ENCODE measurements at regions not wholly inside any gene's neighbourhood (a gene's known extent, or its start where the extent isn't known, plus 50 kb on each side); places are given as distances from the start of the nearest gene placed in this dataset.

GRCh38 chr16:66220702-66221101, 145.8 kb upstream of the CDH5 start:
- TF ChIP-seq CTCF (IDR thresholded peaks at IDR 0.05; ENCODE audit: extremely low read depth, missing control alignments): no peak

GRCh38 chr16:66219491-66219890, 147.0 kb upstream of the CDH5 start:
- no peak for TF ChIP-seq CTCF (IDR thresholded peaks at IDR 0.05; ENCODE audit: extremely low read depth, missing control alignments)
- no peak for DNase-seq (ENCODE audit: low spot score)

More at GRCh38 chr16:66220702-66221101, 145.8 kb upstream of the CDH5 start:
- no peak for DNase-seq (ENCODE audit: low spot score)

GRCh38 chr16:66212428-66212827, 154.1 kb upstream of the CDH5 start:
- no peak for DNase-seq (ENCODE audit: low spot score)
- TF ChIP-seq CTCF (IDR thresholded peaks at IDR 0.05; ENCODE audit: extremely low read depth, missing control alignments): no peak

GRCh38 chr16:66211651-66212050, 154.8 kb upstream of the CDH5 start:
- no peak for TF ChIP-seq CTCF (IDR thresholded peaks at IDR 0.05; ENCODE audit: extremely low read depth, missing control alignments)
- no peak for DNase-seq (ENCODE audit: low spot score)

- DNase-seq (ENCODE audit: low spot score): no peak
- no peak for TF ChIP-seq CTCF (IDR thresholded peaks at IDR 0.05; ENCODE audit: extremely low read depth, missing control alignments)
Observed at GRCh38 chr16:66207883-66208265, 158.6 kb upstream of the CDH5 start.

GRCh38 chr16:66207139-66207882, 159.2 kb upstream of the CDH5 start:
- TF ChIP-seq CTCF (IDR thresholded peaks at IDR 0.05; ENCODE audit: extremely low read depth, missing control alignments): no peak

GRCh38 chr16:66206363-66206762, 160.1 kb upstream of the CDH5 start:
- TF ChIP-seq CTCF (IDR thresholded peaks at IDR 0.05; ENCODE audit: extremely low read depth, missing control alignments): no peak

More at GRCh38 chr16:66207139-66207882, 159.2 kb upstream of the CDH5 start:
- DNase-seq (ENCODE audit: low spot score): no peak

More at GRCh38 chr16:66206363-66206762, 160.1 kb upstream of the CDH5 start:
- DNase-seq (ENCODE audit: low spot score): no peak
